ENCODE measurements at regions not wholly inside any gene's neighbourhood (a gene's known extent, or its start where the extent isn't known, plus 50 kb on each side); places are given as distances from the start of the nearest gene placed in this dataset.

- TF ChIP-seq POLR2A (IDR thresholded peaks at IDR 0.05; ENCODE audit: low read depth, low read length) = no peak
- TF ChIP-seq POLR2AphosphoS5 (IDR thresholded peaks at IDR 0.05; ENCODE audit: low read depth, low read length) = no peak
- TF ChIP-seq TAF1 (IDR thresholded peaks at IDR 0.05; ENCODE audit: low read depth, low read length) = no peak
- no peak for TF ChIP-seq PAX5 (IDR thresholded peaks at IDR 0.05; ENCODE audit: insufficient read depth, low read length, severe bottlenecking)
- TF ChIP-seq SPI1 (IDR thresholded peaks at IDR 0.05; ENCODE audit: low read depth, low read length) = peak; percentile 70
Observed at GRCh38 chr3:66638717-66639116, 137.9 kb upstream of the LRIG1 start.
